ENCODE measurements at regions not wholly inside any gene's neighbourhood (a gene's known extent, or its start where the extent isn't known, plus 50 kb on each side); places are given as distances from the start of the nearest gene placed in this dataset.

DNA sequence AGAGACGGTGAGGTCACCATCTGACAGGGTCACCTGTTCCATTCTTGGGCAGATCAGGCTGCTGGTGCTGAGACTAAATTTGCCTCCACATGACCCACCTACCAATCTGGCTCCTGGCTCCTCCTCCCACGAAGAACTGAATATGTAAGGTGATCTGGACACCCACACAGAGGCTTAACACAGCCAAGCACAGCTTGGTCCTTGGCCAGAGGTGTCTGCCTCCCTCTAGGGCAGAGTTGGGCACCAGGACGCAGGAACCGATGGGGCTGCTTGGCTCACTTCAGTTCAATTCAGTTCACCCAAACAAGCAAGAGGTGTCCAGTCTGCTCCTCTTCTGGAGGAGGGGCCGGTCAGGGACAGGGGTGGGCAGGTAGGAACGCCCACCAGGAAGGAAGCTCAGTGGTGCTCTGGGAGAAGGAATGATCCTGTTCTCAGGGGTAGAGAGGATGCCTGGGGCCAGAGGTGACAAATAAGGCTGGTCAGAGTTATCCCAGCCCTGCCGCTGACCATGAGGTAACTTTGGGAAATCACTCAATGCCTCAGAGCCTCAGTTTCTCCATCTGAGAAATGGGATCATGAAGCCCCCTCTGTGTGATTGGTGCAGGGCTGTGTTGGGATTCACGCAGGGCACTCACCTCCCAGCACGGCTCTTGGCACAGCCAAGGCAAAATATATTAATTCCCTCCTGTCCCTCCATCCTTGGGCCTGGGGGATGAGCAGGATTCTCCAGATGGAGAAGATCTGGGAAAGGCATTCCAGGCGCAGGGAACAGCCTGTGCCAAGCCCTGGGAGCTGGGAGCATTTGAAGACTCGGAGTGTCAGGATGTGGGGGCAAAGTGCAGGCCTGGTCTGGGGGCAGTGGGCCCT is 284.5 kb downstream of the PTPRU start:
- DNase-seq, result no peak

DNA sequence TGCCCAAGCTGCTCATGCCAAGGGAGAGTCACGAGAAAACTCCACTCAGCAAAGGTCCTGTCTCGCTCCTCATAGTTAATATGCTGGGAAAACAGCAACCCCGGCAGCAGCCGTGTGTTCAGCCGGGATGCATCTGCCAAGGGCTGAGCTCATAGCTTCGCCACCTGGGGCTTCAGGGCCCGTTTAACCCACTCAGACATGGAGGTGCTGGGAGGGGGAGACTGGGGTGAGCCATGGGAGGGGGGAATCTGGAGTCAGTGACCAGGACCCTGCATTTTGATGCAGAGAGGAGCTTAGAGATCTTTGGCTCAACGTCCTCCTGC is 283.4 kb downstream of the PTPRU start:
- no peak for DNase-seq

DNA sequence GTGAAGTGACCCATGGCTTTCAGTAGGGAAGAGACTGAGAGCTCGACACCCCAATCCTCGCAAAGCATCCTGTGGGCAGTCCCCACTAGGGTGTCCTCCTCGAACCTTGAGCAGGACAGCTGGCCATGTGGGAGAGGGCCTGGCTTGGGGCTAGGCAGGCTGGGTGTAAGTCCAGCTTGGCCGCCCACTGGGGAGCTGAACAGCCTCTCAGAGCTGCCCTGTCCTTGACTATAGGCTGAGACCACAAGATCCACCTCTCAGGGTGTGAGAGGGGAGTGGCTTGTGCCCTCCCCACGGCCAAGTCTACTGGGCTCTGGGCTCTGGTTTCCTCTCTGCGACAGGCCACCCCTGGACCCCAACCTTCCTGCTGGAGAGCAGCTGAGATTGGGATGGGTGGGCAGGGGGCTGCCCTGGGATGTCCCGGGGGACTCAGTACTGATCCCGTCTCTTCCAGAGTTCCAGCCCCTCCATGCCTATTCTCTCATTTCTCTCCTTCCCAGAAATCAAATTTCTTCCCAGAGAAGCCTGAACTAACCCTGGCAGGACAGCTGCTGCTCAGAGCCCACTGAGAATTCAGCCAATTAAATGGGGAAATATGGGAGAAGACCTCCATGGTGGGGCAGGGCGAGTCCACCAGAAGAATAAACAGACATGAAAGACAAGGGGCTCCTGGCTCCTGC is 282.9 kb downstream of the PTPRU start:
- no peak for DNase-seq

DNA sequence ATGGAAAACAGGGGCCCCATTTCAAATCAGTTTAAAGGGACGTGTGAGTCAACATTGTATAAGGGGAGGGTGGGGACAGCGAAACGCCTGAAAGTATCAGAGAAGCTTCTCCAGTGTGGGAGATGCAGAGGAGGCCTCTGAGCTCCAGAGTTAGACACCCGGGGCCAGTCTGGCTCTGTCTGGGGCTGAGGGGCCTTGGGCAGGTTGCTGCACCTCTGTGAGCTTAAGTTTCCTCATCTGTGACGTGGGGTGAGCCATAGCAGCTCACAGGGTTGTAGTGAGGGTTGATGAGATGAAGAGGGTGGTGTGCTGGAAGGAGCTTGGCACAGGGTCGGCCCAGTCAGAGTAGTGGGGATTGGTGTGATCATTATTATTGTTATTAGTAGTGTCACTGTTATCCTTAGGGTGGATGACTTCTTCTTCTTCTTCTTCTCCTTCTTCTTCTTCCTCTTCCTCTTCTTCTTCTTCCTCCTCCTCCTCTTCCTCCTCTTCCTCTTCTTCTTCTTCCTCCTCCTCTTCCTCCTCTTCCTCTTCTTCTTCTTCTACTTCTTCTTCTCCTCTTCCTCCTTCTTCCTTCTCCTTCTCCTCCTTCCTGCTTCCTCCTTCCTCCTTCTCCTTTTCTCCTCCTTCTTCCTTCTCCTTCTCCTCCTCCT is 282.0 kb downstream of the PTPRU start:
- DNase-seq, result no peak

DNA sequence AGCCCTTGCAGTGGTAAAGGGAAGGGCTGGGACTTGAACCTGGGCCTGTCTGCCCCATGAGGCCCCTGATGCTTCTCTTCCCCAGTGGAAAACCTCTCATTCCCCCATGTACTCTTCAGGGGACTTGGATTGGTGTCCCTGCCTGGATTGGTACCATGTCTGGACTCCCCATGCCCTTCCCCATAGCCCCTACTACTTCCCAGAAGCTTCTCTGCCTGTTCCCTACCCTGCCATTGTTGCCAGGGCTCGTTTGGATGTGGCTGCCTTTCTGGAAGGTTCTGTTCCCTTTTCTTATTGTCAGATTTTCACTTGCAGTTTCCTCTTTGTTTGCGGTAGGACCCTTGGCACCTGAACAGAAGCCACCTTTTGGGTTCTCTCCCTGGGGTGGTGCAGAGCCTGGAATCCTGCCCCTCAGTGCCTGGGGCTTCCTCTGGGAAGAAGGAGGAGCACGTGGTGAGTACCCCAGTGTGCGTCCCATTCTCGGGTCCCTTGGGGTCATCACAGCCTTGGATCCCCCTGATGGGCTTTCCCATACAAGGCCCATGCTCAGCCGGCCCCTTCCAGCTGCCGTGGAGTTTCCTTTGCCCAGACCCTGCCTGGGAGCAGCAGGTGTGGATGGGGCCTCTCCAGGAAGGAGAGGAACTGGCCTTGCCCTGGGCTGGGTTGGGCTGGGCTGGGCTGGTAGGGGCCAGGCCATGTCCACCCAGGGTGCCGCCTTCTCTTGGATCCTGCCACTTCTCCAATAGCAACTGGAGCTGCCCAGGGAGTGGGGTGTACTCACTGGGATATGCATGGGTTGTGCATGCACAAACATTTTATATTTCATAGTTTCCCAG is 281.1 kb downstream of the PTPRU start:
- no peak for DNase-seq

DNA sequence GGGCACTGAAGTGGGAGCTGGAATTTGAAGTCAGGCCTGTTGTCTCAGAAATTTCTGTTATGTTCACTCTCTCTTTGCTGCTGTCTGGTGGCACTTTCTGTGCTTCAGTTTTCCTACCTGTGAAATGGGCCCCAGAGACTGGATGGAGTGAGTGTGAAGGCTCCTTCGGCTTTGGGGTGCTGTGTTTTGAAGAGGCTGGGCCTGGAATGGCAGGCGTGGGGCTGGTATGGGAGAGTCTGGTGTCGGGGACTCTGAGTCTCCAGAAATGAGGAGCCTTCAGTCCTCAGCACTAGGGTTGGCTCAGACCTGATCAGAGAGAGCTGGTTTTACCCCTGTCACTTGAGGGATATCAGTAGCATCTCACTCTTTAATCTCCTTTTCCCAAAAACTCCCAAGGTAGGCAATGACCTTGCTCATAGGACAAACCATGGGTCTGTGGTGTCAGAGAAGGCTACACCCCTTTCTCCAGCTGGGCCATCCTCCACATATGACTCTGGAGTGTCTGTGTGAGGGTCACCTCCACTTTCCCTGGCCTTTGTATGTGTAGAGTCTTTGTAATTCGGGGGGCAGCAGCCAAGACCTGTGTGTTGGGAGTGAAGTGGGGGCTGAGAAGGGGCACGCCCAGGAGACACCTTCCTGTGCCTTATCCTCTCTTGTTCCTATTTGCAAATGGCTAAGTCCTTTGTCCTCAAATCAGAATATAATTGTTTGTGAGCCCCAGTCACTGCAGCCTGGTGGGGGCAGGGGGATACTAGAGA is 279.9 kb downstream of the PTPRU start:
- DNase-seq, result no peak

DNA sequence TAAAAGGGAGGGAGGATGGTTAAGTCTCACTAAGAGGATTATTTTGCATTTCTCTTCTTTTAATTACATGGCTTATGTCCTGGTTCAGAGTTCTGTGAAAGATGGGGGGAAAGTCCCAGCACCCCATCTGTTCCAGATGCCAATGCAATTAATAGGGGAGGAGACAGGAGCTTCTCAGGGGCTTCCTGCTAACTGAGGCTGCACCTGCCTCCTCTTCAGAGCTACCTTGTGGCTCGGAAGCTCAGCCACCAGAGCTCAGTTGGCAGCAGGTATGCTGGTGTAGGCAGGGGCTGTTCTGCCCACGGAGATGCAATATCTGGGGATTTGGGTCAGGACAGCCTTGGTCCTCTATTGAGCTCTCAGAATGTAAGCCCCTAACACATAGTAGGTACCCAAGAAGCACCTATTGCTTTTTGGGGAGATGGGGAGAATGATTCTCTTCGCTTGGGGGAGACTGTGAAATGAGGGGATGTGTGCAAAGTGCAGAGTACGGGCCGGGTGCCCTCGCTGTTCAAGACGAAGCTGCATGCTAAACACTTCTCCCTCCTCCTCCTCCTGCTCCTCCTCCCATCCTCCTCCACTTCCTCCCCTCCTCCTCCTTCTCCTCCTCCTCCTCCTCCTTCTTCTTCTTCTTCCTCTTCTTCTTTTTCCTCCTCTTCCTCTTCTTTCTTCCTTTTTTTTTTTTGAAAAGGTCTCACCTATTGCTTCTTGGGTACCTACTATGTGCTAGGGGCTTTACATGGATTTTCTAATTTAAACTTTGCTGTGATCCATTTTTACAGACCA is 279.0 kb downstream of the PTPRU start:
- no peak for DNase-seq

DNA sequence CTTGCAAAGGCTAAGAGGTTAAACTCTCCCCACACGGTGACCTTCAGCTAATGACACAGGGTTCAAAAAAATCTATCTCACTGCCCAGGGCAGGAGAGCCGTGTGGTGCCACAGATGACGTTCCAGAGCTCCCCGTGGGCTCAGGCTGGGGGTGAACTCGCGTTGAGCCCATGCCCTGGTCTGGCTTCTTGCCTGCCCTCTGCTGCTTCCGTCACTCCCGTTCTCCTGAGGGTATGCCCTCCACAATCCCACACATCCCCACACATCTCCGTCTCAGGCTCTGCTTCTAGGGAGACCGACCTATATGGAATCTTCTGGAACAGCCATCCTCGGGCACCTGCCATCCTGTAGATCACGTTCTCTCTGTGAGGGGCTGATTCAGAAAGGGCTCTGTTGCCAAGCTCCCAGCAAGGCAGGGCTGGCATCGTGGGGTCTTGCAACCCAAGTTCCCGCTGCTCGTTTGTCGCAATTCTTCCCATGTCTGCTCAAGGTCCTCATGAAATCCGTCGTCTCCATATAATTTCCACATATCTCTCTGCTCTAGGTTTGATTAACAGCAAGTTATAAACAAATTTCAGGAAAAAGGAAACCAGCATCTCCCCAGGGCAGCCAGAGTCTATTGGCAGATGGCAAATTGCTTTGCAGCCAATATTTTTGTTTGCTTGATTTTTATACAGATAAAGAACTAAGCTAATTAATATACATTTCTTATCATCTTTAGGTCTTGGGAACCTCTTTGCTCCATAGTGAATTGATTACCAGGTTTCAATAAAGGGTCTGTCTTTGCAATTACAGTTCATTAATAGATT is 278.2 kb downstream of the PTPRU start:
- DNase-seq, result no peak

DNA sequence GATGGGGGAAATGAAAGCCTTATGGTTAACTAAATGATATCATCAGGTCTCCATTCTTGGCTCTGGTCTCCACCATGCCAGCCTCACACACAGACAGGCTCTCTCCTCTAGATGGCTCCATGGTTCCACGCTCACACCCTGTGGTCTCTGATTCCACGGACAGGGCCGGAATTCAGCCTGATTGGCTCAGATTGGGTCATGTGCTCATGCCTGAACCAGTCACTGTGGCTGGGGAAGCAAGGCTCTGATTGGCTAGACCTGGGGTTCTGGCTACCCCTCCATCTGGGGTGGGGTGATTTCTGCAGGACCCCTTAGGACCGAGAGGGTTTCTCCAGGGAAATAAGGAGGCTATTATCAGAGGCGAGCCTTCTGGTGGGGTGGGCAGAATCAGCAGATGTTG is 277.0 kb downstream of the PTPRU start:
- peak; percentile 62 for DNase-seq

DNA sequence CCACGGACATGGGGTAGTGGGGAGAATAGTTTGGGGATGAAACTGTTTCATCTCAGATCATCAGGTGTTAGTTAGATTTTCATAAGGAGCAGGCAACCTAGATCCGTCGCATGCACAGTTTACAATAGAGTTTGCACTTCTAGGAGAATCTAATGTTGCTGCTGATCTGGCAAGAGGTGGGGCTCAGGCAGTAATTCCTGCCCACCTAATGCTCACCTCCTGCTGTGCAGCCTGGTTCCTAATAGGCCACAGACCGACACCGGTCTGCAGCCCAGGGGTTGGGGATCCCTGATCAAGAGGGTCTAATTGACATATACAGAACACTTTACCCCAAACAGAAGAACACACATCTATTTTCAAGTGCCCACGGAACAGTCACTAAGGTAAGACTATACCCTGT is 275.1 kb downstream of the PTPRU start:
- DNase-seq, result no peak

DNA sequence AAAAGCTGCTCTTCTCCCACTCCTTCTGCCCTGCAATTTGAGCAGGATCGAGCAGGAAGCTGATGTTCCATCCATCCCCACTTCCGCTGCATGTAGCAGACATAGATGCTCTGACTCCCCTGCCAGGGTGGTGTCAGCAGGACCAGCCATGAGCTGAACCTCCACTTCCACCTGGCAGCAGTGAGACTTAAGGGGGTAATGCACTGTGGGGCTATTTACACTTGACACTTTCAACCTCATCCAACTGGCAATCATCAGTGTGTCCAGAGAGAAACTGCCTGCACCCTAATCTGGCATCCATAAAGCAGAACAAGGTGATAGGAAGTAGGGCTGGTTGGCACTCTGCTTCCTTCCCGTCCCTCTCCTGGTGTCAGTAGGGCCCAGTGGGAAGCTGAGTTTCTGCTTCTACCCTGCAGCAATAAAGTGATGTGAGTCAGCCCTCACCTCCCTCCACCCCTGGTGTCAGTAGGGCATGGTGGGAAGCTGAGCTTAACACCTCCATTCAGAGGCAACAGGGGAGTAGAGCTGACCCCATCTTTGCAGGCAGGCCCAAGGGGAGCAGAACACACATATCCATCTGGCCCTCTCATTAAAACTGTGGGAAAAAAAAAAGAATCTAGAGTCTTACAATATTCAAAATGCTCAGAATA is 272.3 kb downstream of the PTPRU start:
- DNase-seq, result no peak

DNA sequence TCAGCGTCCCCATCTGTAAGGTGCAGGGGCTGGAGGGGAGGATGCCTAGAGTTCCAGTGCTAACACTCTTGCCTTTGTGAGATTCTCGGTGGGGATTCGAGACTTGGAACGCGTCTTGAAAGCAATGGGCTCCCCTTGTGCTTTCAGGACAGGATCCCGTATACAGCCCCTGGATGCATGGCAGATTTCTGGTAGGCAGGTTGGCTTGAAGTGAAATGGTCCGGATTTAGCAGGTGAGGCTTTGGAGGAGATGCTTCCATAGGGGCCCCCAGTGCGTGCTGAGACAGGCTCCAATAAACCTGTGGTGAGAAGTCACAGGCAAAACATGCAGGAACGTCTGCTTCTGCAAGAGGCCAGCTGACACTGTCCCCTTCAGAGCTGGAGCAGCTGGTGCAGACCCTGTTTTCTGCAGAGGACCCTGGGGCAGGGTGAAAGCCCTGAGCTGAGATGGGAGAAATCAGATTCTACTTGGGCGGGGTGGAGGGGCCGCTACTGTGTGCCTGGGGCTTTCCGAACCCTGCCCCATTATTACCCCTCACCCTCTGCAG is 270.4 kb downstream of the PTPRU start:
- no peak for DNase-seq

DNA sequence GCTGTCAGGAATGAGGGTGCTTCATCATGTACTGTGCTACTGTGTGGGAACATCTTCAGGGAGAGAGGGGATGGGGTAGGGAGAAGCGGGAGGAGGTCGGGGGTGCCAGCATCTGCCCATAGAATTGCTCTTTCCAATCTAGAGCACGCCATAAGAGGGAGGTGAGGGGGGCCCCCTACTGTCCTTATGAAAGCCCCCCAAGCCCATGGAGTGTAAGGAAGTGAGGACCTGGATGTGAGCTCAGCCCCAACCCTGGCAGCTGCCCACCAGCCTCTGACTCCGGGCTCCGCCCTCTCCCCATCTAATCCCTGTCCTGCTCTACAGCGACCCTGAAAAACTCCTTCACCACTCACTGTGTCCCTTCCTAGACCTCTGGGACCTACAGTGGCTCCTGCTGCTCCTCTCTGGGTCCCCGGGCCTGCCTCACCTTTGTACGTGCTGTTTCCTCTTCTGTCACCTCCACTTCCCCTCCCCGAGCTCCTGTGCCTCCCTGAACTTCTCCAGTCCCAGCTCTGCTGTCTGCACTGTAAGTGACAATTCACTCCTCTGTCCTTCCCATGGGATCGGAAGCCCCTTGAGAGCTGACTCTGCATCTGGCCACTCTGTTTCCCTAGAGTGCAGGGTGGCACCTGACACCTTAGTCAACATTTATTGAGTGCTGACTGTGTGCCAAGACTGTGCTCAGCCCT is 269.4 kb downstream of the PTPRU start:
- DNase-seq, result no peak

DNA sequence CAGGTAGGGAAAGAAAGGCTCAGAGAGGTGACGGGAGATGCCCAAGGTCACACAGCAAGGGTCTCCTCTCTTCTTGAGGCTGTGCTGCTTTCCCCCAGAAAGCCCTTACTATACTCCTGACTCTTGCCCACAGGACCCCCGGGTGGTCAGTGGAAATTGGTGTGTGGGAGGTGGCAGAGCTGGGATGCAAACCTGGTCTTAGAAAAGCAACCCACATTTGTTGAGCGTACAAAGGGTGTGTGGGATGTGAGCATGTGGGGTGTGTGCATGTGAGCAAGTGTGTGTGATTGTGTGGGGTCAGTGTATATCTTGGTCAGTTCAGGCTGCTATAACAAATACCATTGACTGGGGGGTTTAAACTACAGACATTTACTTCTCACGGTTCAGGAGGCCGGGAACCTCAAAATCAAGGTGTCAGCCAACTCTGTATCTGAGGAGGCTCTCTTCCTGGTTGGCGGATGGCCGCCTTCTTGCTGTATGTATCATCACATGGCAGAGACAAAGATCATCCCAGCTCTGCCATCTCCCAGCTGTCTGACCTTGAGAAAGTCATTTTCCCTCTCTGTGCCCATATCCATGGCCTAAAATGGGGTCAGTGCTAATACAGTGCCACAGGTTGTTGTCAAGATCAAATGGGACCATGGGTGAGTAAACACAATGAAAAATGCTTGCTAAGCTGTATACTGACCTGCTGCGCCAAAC is 268.5 kb downstream of the PTPRU start:
- no peak for DNase-seq

DNA sequence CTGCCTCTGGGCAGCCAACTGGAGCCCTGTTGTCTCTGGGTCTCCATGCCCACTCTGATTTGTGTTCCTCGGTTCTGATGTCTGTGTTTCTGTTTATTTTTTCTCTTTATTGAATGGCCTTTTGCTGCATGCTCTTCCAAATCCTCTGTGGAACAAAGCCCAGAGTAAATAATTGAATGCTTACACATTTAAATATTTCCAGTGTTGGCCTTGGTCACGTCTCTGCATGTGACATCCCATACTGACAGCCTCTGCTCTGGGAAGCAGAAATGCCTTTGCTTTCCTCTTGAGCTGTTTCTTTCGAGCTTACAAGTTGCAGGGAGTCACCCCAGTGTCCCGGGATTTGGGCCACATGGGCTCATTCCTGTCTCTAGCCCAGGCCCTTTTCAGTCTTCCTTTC is 267.9 kb downstream of the PTPRU start:
- no peak for DNase-seq

DNA sequence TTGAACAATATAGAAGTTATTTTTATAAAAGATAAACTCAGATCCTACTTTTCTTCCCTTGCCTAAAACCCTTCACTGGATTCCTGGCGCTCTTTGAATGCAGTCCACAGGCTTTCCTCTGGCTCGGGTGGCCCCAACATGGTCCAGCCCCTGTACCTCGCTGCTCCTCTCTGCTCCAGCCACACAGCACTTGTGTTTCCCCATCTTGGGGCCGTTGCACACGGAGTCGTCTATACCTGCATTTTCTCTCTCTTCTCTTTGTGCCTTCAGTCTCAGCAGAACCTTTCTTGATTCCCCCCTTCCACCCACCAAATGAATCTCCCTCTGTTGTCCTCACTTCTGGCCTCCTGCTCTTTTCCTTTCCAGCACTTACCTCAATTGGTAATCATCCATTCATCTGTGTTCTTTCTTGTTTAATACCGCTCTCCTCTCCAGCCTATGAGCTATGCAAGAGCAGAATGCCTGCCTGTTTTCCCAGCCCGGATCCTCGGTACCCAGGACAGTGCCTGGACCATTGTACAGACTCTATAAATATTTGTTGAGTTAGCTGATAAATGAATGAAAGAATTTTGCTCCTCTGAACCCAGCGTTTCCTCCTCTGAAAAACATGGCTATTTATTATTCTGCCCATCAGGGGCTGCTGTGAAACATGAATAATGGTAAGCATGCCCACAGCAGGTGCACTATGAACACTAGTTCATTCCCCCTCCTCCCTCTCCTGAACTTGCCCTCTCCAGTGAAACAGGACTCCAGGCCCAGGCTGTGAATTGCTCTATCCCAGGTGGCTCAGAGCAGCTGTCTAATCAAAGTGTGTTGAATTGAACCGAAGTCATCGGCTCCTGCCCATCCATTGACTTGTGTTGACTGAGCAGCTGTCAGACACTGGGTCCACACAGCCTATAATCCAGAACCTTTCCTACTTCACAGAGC is 266.9 kb downstream of the PTPRU start:
- DNase-seq, result no peak

DNA sequence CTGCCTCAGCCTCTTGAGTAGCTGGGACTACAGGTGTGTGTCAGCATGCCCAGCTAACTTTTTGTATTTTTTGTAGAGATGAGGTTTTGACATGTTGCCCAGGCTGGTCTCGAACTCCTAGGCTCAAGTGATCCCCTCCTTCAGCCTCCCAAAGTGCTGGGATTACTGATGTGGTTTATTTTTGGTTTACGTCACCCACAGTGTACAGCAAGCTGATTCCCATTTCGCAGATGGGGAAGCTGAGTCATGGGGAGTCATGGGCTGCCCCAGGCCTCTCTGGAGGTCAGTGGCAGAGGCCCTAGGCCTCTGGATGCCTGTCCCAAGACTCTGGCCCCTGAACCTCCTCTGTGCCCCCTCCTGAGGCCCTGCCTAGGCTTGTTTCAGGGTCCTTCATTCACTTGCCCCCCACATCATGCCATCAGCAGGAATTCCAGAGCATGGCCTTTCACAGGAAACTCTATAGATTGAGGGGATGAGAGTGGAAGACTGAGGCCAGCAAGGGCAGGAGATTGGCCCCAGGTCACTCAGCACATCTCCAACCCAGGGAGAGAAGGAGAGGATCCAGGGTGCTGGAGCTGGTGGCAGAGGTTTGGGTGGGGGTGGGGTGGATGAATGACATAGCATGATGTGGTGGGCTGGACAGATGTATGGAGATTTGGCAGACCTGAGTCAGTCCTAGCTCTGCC is 266.0 kb downstream of the PTPRU start:
- DNase-seq, result no peak

Measured in fibroblast of skin of right quadriceps (primary cell).